ENCODE measurements at regions not wholly inside any gene's neighbourhood (a gene's known extent, or its start where the extent isn't known, plus 50 kb on each side); places are given as distances from the start of the nearest gene placed in this dataset.

DNA sequence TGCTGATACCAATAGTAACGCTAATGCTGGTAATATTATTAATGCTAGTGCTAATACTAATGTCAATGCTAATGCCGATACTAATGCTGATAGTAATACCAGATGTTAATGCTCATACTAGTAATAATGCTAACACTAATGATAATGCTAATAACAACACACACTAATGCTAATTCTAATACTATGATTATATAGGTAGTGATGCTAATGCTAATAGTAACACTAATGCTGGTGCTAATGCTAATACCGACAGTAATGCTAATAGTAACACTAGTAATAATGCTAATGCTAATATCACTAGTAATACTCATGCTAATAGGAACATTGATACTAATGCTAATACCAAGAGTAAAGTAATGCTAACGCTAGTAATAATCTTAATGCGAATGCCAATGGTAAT is 406.4 kb upstream of the RNF32 start:
- Histone ChIP-seq H3K27me3 (ENCODE audit: control insufficient read depth, insufficient read depth, low read length) (no peaks in the 10 kb centered on the region), H3K27ac (ENCODE audit: low read length) (no peak overlapping the region), H3K4me3 (ENCODE audit: low read length) (no peak overlapping the region), H3K9me3 (ENCODE audit: control insufficient read depth, insufficient read depth, low read length) (no peaks in the 10 kb centered on the region), H3K36me3 (ENCODE audit: control insufficient read depth, insufficient read depth, low read length) (no peaks in the 10 kb centered on the region), H3K4me1 (ENCODE audit: control insufficient read depth, insufficient read depth, low read length) (no peaks in the 10 kb centered on the region)
- H3K9me3 Mint-ChIP-seq, result no peaks in the 10 kb centered on the region
- DNase-seq (no peak), ATAC-seq (no peak)
- 78% methylated on average over 2 of the region's 5 CpGs for WGBS (ENCODE audit: insufficient coverage)
- no peaks in the 10 kb centered on the region for H3K36me3 Mint-ChIP-seq
- no peak overlapping the region for H3K27ac Mint-ChIP-seq
- no peak overlapping the region for H3K4me3 Mint-ChIP-seq
- intact Hi-C loops (cut with micrococcal nuclease), result no loop called here
- TF ChIP-seq, protein P1, sequence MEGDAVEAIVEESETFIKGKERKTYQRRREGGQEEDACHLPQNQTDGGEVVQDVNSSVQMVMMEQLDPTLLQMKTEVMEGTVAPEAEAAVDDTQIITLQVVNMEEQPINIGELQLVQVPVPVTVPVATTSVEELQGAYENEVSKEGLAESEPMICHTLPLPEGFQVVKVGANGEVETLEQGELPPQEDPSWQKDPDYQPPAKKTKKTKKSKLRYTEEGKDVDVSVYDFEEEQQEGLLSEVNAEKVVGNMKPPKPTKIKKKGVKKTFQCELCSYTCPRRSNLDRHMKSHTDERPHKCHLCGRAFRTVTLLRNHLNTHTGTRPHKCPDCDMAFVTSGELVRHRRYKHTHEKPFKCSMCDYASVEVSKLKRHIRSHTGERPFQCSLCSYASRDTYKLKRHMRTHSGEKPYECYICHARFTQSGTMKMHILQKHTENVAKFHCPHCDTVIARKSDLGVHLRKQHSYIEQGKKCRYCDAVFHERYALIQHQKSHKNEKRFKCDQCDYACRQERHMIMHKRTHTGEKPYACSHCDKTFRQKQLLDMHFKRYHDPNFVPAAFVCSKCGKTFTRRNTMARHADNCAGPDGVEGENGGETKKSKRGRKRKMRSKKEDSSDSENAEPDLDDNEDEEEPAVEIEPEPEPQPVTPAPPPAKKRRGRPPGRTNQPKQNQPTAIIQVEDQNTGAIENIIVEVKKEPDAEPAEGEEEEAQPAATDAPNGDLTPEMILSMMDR (IDR thresholded peaks at IDR 0.05), result no peak
- H3K27me3 Mint-ChIP-seq (ENCODE audit: low read depth in 2 of 2), result no peaks in the 10 kb centered on the region
- H3K4me1 Mint-ChIP-seq, result no peaks in the 10 kb centered on the region

DNA sequence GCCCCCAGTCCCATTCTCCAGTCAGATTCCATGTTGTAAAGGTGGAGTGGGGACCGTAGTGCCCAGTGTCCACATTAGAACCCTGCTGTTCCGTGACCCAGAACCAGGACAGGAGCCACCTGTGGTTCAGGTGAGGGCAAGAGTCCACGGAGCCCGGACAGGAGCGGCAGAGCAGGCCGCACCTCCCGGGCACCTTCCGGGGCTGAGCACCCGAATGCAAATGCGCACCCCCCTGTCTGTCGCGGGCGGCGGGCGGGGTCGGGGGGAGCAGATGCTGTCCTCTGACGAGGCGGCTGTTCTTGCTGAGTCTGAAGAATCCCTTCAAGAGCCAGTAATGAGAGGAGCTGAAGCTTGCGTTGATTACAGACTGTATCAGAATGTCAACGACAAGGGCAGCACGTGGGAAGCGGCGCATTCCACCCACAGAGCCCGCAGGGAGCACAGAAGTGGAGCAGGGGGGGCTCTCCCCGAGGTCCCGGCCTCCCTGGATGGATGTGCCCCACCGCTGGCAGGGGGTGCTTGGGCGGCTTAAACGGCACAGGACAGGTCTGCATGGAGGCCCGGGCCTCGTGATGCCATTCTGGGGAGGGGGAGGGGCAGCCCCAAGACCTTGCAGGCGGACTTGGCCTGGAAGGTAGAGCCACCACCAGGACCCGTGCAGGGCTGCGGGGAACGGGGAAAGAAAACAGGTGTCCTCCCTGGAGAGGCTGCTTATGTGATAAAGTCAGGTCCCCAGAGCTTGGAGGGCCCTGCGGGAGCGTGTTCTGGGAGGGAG is 407.5 kb upstream of the RNF32 start:
- 92% methylated on average over 37 of the region's 37 CpGs for WGBS (ENCODE audit: insufficient coverage)
- Mint-ChIP-seq H3K4me3 (no peak overlapping the region), H3K27me3 (ENCODE audit: low read depth in 2 of 2) (no peaks in the 10 kb centered on the region), H3K36me3 (no peaks in the 10 kb centered on the region), H3K4me1 (no peaks in the 10 kb centered on the region), H3K27ac (no peak overlapping the region), H3K9me3 (no peaks in the 10 kb centered on the region)
- Histone ChIP-seq H3K4me3 (ENCODE audit: low read length) (no peak overlapping the region), H3K27me3 (ENCODE audit: control insufficient read depth, insufficient read depth, low read length) (no peaks in the 10 kb centered on the region), H3K36me3 (ENCODE audit: control insufficient read depth, insufficient read depth, low read length) (no peaks in the 10 kb centered on the region), H3K4me1 (ENCODE audit: control insufficient read depth, insufficient read depth, low read length) (no peaks in the 10 kb centered on the region), H3K9me3 (ENCODE audit: control insufficient read depth, insufficient read depth, low read length) (no peaks in the 10 kb centered on the region), H3K27ac (ENCODE audit: low read length) (no peak overlapping the region)
- intact Hi-C loops (cut with micrococcal nuclease), result no loop called here
- TF ChIP-seq, protein P1 (IDR thresholded peaks at IDR 0.05), result no peak
- no peak for DNase-seq
- no peak for ATAC-seq

DNA sequence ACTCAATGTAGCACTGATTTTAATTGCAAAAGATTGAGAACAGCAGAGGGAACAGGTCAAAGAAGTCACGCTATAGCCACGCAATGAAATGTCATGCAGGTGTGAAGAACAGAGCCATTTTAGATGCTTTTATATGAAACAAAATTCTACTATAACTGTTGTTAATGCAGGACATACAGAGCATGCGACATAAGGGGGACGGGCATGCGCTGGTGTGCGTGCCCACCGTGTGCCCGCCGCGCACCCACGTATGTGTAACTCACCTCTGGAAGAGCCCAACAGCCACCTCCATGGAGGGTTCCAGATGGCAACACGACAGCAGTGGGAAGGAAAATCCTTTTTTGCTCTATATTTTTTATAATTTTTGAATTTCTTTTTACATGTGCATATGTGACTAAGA is 410.0 kb upstream of the RNF32 start:
- intact Hi-C loops (cut with micrococcal nuclease), result no loop called here
- TF ChIP-seq, protein P1 (IDR thresholded peaks at IDR 0.05), result no peak
- DNase-seq, result no peak
- H3K36me3 Mint-ChIP-seq, result no peaks in the 10 kb centered on the region
- H3K4me1 ChIP-seq (ENCODE audit: control insufficient read depth, insufficient read depth, low read length), result no peaks in the 10 kb centered on the region
- no peaks in the 10 kb centered on the region for H3K27me3 ChIP-seq (ENCODE audit: control insufficient read depth, insufficient read depth, low read length)
- no peak overlapping the region for H3K27ac Mint-ChIP-seq
- ATAC-seq, result no peak
- 96% methylated on average over 11 of the region's 12 CpGs for WGBS (ENCODE audit: insufficient coverage)
- H3K36me3 ChIP-seq (ENCODE audit: control insufficient read depth, insufficient read depth, low read length), result no peaks in the 10 kb centered on the region
- H3K27ac ChIP-seq (ENCODE audit: low read length), result no peak overlapping the region
- no peaks in the 10 kb centered on the region for H3K9me3 ChIP-seq (ENCODE audit: control insufficient read depth, insufficient read depth, low read length)
- H3K4me1 Mint-ChIP-seq, result no peaks in the 10 kb centered on the region
- no peaks in the 10 kb centered on the region for H3K27me3 Mint-ChIP-seq (ENCODE audit: low read depth in 2 of 2)
- peaks cover 0 to 2% of the 10 kb centered on the region in 2 donors for H3K9me3 Mint-ChIP-seq
- H3K4me3 ChIP-seq (ENCODE audit: low read length), result no peak overlapping the region
- H3K4me3 Mint-ChIP-seq, result no peak overlapping the region

DNA sequence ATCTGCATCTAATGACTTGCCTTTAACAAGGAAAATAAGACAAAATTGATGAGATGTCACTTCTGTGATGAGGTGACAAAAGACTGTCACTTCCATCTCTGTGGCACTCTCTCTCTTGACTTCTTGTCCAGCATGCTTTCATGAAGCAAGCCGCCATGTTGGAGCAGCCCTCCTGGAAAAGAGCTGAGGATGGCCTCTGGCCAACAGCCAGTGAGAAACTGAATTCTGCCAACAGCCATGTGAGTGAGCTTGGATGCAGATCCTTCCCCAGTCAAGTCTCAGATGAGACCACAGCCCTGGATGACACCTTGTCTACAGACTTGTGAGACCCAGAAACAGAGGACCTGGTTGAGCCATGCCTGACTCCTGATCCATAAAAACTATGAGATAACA is 412.6 kb upstream of the SHH start:
- Histone ChIP-seq H3K27me3 (ENCODE audit: control insufficient read depth, insufficient read depth, low read length) (no peaks in the 10 kb centered on the region), H3K4me1 (ENCODE audit: control insufficient read depth, insufficient read depth, low read length) (no peaks in the 10 kb centered on the region), H3K9me3 (ENCODE audit: control insufficient read depth, insufficient read depth, low read length) (peaks cover 2% of the 10 kb centered on the region), H3K27ac (ENCODE audit: low read length) (no peak overlapping the region), H3K36me3 (ENCODE audit: control insufficient read depth, insufficient read depth, low read length) (no peaks in the 10 kb centered on the region), H3K4me3 (ENCODE audit: low read length) (no peak overlapping the region)
- Mint-ChIP-seq H3K27me3 (ENCODE audit: low read depth in 2 of 2) (no peaks in the 10 kb centered on the region), H3K27ac (no peak overlapping the region), H3K36me3 (no peaks in the 10 kb centered on the region), H3K4me1 (no peaks in the 10 kb centered on the region), H3K9me3 (peaks cover 0 to 2% of the 10 kb centered on the region in 2 donors), H3K4me3 (no peak overlapping the region)
- WGBS (ENCODE audit: insufficient coverage), result 100% methylated on average over 1 of the region's 1 CpG
- TF ChIP-seq, protein P1 (IDR thresholded peaks at IDR 0.05), result no peak
- intact Hi-C loops (cut with micrococcal nuclease), result no loop called here
- DNase-seq, result no peak
- no peak for ATAC-seq

Data from natural killer cell (primary cell).